Fibroblast of villous mesenchyme (primary cell): ENCODE measurements at regions not wholly inside any gene's neighbourhood (a gene's known extent, or its start where the extent isn't known, plus 50 kb on each side); places are given as distances from the start of the nearest gene placed in this dataset.

ENCODE experiments used
- DNase-seq: peaks from one replicate; pipeline ENCODE4 v3.0.0-alpha.2; 2010; ENCODE audit warnings: low read depth
- H3K4me3 ChIP-seq: 2 replicates; pipeline ENCODE4 v1.5.1; 2011; ENCODE audit warnings: low read depth, mild to moderate bottlenecking, low read length
- TF ChIP-seq, protein P1 (sequence below): IDR thresholded peaks from 2 replicates; pipeline ENCODE4 v1.5.1; 2012; ENCODE audit warnings: low read depth, mild to moderate bottlenecking, low read length; ENCODE audit not compliant: insufficient read depth

- TF ChIP-seq, protein P1, sequence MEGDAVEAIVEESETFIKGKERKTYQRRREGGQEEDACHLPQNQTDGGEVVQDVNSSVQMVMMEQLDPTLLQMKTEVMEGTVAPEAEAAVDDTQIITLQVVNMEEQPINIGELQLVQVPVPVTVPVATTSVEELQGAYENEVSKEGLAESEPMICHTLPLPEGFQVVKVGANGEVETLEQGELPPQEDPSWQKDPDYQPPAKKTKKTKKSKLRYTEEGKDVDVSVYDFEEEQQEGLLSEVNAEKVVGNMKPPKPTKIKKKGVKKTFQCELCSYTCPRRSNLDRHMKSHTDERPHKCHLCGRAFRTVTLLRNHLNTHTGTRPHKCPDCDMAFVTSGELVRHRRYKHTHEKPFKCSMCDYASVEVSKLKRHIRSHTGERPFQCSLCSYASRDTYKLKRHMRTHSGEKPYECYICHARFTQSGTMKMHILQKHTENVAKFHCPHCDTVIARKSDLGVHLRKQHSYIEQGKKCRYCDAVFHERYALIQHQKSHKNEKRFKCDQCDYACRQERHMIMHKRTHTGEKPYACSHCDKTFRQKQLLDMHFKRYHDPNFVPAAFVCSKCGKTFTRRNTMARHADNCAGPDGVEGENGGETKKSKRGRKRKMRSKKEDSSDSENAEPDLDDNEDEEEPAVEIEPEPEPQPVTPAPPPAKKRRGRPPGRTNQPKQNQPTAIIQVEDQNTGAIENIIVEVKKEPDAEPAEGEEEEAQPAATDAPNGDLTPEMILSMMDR = no peak
- H3K4me3 ChIP-seq = no peak overlapping the region
- DNase-seq = no peak
These were observed 121.7 kb upstream of the CXXC4 start for GRCh38 chr4:104616401-104616820.

GRCh38 chr4:104625706-104626105 is 131.0 kb upstream of the CXXC4 start:
- no peak for DNase-seq
- TF ChIP-seq, protein P1 = no peak

GRCh38 chr4:104629601-104630000 is 134.9 kb upstream of the CXXC4 start:
- no peak overlapping the region for H3K4me3 ChIP-seq
- no peak for DNase-seq
- TF ChIP-seq, protein P1 = no peak

More at GRCh38 chr4:104625706-104626105, 131.0 kb upstream of the CXXC4 start:
- H3K4me3 ChIP-seq = no peak overlapping the region

DNA sequence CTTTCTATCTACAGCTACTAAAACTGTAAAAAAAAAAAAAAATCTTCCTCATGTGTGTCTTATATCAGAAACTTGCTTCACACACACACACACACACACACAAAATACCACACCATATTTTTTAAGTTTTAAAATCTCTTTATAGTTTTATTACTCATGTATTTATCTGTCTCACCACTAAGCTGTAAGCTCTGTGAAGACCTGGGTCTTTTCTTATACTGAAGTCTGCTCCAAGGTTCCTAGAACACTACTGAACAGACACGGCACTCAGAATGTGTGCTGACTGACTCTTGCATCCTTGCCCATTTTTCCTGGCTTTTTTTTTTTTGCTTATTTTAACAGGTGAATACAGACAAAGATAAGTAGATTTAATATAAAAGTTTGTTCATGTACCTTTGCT is 135.6 kb upstream of the CXXC4 start:
- H3K4me3 ChIP-seq = no peak overlapping the region
- no peak for DNase-seq
- TF ChIP-seq, protein P1 = no peak

DNA sequence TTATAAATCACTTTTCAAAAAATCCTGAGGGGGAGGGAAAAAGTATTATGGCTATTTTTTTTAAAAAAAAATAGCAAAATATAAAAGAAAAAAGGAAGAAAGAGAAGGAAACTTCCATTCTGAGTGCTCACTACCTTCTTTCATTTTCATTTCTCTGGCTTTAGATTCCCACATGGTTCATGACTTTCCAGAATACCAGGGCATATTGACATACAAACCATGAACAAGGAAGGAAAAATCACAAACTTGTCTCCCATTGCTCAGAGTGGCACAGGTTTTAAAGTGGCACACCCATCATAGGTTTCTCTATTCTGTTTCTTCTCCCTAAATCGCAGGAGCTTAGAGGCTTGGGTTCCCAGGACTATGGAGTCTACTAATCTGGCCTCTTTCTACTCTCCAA is 136.3 kb upstream of the CXXC4 start:
- TF ChIP-seq, protein P1 = no peak
- DNase-seq = no peak

DNA sequence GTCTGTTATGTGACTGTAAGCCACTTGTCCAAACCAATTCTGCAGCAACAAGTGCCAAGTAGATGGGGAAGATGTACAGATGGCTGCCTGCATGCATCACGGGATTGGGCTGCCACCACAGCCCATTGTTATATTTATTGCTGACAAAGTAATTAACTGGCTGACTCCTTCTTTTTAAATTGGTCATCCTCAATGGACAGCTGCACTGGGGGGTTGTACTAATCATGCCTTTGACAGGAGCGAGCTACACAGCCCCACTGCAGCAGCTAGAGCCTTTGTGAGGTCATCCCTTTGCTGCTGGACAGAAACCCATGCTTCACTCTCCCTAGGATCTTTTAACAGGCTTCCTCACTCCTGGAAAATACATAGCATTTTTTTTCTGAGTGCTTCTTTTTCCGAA is 146.7 kb upstream of the CXXC4 start:
- H3K4me3 ChIP-seq = no peak overlapping the region
- TF ChIP-seq, protein P1 = no peak
- DNase-seq = no peak

More for the DNA sequence above, 136.3 kb upstream of the CXXC4 start:
- no peak overlapping the region for H3K4me3 ChIP-seq

GRCh38 chr4:104642521-104642920 is 147.8 kb upstream of the CXXC4 start:
- TF ChIP-seq, protein P1 = no peak
- DNase-seq = no peak
- no peak overlapping the region for H3K4me3 ChIP-seq
